A673 (cell line): ENCODE measurements at regions not wholly inside any gene's neighbourhood (a gene's known extent, or its start where the extent isn't known, plus 50 kb on each side); places are given as distances from the start of the nearest gene placed in this dataset.

Experiments
- CTCF ChIP-seq: fragments of 300-800, 200-600 bp; sonication (generic); conservative IDR thresholded peaks from 2 replicates; pipeline ENCODE4 v1.5.1; 2017; ENCODE audit warnings: low read depth, mild to moderate bottlenecking, antibody characterized with exemption, low read length, moderate library complexity, mixed read lengths
- EZH2 ChIP-seq: fragments of 200-600 bp; sonication (generic); IDR thresholded peaks from 2 replicates; pipeline ENCODE4 v1.6.1; 2017; ENCODE audit warnings: borderline replicate concordance, low read depth, mild to moderate bottlenecking, mixed read lengths, antibody characterized with exemption, low read length; ENCODE audit not compliant: poor library complexity, severe bottlenecking

DNA sequence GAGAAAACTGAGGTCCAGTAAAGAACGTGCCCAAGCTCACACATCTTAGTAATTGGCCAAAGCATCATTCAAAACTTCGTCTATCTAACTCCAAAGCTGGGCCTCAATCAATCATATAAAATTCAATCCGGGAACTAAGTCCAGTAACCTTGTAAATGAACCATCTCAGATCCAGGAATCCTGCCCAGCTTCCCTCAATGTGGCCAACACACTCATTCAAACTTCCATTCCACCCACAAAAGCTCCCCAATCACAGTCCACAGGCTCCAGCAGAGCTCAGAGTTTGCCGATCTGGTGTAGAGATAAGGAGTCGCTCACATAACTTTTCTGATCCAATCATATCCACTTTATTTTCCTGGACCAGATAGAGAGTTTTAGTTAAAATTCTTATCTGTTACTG, 144.8 kb downstream of the SPATA18 start:
- no peak for TF ChIP-seq CTCF
- no peak for TF ChIP-seq EZH2
